SKM-1 treated with dmso at 0.1 percent for 144 hours (cell line): ENCODE measurements at regions not wholly inside any gene's neighbourhood (a gene's known extent, or its start where the extent isn't known, plus 50 kb on each side); places are given as distances from the start of the nearest gene placed in this dataset.

Source experiments
- DNase-seq: peaks from one replicate; lab custom pipeline; 2025; ENCODE audit not compliant: unreplicated experiment; lab: John Stamatoyannopoulos, UW

DNA sequence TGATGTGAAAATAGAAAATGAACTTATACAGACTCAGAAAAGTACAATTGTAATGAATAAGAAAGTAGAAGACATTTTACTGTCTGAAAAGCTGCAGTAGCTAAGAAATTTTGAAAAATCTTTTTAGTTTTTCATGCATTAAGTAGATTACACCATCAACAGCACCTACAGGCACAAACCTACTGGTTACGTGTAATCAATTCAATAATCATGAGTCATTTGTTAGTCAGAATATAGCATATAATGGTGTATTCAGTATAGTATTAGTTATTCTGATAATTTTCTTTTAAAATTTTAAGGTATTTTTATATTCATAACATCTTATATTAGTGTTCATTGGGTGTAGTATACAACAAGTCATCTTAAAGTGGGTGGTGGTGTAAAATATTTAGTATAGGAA lies 550.5 kb upstream of the GBE1 start:
- DNase-seq = no peak

DNA sequence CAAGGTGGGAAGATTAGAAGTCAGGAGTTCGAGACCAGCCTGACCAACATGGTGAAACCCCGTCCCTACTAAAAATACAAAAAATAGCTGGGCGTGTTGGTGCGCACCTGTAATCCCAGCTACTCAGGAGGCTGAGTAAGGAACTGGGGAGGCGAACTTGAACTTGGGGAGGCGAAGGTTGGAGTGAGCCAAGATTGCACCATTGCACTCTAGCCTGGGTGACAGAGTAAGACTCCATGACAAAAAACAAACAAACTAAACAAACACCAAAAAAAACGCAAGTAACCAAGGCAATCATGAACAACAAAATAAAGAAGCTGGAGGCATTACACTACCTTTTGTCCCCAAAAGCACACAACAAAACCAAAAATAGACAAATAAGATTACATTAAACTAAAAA lies 547.3 kb upstream of the GBE1 start:
- no peak for DNase-seq

DNA sequence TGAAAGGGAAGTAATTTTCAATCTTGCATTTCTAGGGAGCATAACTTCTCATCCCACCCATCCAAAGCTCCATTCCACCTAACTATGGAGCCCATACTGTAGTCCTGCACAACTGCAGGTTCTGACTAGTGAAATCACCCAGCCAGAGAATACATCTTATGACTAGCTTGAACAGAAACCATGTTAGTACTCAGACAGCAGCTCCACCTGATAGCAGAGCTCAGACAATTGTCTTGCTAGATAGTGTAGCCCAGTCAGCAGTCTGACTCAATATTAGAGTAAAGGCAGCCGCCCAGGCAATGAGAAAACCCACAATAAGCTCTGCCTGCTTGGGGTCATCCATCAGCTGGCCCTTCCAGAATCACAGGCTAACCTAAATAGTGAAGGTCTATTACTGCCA lies 544.7 kb upstream of the GBE1 start:
- DNase-seq = no peak

DNA sequence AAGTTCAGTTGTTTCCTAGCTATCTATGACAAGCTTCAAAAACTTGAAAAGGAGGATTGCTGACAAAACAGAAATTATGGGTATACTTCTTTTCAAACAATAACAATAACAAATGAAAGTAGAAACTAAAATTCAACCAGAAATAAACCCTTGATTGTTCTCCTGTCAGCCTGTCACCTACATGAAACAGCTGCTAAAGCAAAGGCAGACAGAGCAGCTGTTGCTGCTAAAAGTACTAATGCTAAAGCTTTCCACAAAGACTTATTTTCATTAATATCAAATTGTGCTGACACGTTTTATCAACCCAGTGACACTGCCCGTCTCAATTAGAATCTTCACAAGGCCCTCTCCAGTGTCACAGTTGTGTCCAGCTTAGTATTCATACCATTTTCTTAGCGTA lies 533.2 kb upstream of the GBE1 start:
- no peak for DNase-seq

DNA sequence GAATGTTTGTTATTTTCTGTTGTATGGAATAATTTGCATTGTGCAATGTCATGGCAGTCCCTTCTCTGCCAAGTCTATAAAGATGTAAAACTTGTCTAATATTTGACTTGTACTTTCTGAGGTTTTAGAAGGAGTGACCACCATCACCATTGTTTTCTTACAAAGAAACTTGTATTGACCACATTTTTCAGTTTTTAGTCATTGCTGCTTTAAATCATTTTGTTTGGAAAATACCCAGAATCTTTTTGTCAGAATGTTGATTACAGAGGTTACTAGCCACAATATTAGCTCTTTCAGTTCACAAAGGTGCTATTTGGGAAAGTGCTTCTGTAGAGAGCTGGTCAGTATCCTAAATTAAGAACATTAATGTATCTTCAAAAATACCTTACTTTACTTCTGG lies 532.4 kb upstream of the GBE1 start:
- no peak for DNase-seq

DNA sequence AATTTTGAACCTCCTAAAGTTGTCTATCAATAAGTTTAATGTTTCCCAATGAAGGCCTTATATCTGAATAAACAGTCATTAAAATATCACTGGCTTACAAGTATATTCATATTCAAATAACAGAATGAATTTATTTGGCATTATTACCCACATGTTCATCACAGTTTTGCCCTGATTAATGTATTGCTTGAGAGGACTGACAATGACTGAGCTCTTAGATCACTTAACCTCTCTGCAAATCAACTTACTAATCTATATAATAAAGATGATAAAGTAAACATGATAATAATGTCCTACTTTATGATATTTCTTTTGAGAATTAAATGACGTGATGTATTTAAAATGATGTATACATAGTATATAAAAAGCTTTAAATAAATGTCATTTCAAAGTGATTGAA lies 532.0 kb upstream of the GBE1 start:
- DNase-seq = no peak

DNA sequence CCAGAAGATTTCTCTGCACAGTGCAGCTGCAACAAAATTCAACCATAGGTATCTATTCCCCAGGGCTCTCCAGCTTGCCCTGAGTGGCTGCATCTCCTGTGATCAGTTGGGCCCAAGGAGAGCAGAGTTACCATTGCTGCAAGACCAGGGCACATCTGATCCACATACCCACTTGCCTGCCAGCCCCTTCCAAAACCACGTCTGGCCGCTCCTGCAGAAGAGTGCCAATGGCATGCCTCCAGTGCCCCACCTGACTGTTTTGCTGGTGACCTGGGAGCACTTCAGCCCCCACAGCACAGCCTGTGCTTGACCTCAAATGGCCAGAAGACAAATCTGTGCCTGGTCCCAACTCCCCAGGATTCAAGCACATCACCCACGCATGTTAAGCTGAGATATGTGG lies 526.1 kb upstream of the GBE1 start:
- DNase-seq = no peak

DNA sequence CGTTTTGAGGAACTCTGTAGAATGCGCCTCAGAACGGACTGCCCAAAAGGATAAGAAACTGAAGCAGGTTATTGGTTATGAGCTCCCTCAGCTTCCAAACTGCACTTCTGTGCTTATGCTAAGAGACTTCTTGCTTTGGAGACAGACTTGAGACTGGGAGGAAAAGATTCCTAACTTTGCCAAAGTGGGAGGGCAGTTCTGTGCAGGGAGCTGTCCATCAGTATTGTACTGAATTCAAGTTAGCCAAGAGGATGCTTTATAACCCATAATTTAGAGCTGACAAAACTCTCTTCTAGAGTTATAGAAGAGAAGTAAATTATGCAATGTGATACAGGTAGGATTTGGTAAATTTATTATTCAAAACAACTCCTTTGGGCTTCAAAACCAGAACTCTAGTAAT lies 519.8 kb upstream of the GBE1 start:
- no peak for DNase-seq

DNA sequence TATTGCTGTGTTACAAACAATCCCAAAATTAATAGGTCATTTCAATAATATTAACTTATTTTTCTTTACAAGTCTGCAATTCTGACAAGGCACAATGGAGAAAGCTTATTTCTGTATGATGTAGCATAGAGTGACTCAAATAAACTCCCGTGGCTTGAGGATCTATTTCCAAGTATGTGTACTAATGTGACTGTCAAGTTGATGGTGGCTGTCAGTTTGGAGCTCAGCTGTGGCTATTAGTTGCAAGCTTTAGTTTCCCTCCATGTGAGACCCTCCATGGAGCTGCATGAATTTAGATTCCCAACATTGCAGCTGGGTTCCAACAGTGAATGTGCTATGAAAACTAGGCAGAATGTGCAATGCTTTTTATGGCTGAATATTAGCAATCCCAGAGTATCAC lies 515.5 kb upstream of the GBE1 start:
- no peak for DNase-seq

DNA sequence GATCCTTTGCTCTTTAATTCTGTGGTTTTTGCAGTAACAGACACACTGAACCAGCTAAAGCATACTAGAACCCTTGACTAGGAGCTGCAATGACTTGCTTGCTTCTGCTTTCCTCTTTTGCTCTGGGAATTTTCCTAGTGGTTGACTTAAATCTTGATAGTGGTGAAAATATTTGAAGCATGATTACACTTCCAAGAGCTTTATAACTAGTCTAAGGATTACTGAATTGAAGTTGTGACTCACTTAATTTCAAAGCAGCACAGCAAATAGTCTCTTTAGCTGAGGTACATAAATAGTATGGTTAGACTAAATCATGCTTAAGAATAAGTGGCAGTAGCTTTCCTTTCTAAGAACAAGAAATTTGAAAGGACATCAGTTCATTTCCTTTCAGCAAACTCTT lies 513.5 kb upstream of the GBE1 start:
- DNase-seq = no peak

DNA sequence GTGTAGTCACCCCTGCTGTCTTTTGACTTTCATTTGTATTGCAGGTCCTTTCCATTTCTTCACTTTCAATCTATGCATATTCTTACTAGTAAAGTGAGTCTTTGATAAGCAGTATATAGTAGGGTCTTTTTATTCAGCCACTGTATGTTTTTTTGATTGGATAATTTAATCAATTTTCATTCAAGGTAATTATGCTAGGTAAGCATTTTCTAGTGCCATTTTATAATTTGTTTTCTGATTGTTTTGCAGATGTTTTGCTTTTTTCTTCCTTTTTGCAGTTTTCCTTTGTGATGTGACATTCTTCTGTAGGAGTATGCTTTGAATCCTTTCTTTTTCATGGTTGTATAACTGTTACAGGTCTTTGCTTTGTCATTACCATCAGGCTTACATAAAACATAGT lies 504.3 kb upstream of the GBE1 start:
- no peak for DNase-seq

DNA sequence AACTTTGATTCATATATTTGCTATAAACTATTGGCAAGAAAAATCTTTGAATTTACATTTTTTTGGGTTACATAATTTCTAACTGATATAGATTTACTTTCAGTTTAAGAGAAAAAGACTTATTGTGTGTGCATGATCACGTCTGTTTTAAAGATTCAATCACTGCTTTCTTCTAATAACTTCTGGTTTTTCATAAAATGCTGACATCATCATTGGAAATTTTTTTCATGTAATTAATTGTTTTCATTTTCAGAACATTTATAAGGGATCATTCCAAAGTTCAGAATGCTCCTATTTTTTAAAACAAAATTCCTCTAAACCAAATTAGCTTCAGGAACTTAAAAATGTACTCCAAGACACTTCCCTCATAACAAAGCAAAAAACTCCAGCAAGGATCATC lies 500.7 kb upstream of the GBE1 start:
- no peak for DNase-seq

DNA sequence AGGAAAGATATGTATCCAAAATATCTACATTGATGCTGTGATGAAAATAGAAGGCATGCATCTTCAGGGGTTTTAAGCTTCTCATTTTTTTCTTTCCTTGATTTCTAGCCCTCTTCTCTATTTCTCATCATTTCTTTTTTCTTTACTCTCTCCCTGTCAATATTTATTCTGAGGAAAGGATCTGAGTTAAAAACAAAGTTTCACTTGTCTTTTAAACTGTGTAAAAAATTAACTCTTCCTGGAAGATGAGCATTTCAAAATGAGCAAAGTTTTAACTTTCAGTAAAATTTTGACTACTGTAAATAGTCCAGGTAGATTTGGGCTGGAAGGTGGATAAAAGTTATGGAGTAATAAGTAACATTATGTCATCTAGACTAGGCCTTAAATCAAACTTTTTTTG lies 500.2 kb upstream of the GBE1 start:
- no peak for DNase-seq

DNA sequence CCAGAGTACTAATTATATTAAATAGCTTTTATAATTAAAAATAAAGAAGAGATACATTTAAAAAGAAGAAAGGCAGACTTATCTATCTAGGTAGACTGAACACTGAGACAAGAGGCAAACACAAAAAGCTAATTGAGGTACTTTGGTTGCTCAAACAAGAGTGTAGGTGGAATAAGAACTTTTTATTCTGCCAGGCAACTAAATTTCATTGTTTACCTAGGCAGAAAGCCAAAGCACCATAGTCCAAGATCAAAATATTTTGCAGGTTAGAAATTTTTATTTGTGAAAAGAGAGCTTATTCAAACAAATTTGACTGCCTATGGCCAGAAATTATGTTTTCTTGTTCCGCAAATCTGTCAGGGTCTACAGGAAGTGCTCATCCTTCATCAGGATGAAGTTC lies 499.6 kb upstream of the GBE1 start:
- DNase-seq = no peak

DNA sequence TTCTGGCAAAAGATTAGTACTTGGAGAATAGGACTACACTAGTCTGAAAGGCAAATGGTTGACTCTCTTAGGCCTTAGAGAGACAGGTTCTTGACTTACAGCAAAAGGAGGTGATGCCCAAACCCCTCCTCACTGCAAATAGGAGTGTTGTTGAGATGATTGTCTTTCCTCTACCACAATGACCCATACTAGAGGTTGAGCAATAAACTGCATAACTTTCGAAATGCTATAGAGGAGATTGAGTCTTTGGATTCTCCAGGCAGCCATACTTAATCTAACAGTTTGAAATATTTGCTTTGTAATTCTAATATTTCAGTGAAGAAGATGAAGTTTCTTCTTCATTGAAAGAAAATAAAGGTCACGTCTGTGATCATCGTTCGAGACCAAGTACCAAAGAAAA lies 498.5 kb upstream of the GBE1 start:
- no peak for DNase-seq

DNA sequence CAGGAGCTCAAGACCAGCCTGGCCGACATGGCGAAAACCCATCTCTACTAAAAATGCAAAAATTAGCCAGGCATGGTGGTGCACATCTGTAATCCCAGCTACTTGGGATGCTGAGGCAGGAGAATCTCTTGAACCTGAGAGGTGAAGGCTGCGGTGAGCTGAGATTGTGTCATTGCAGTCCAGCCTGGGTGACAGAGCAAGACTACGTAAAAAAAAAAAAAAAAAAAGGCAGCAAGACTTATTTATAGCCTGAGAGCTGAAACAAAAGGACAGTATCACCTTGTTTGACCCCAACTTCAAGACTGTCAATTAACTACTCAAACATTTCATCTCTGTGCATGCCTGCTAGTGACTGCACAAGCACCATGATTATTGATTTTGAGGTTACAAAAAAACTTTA lies 478.9 kb upstream of the GBE1 start:
- no peak for DNase-seq

DNA sequence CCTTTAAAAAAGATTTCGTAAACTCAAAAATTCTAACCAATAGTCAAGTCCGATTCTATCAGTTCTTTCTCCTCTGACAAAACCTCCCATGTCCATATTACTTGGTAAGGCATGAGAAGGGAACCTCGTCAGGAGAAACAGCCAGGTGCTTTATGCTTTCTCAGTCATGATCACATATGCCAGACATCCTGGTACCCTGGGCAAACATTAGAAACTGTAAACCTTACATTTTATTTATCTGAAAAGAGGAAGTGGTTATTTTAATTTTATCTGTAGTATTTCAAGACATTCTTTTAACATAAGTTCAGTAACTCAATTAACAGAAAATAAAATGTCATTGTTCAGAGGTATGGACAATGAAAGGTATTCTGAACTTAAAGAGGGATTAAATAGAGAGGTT lies 474.8 kb upstream of the GBE1 start:
- DNase-seq = no peak

DNA sequence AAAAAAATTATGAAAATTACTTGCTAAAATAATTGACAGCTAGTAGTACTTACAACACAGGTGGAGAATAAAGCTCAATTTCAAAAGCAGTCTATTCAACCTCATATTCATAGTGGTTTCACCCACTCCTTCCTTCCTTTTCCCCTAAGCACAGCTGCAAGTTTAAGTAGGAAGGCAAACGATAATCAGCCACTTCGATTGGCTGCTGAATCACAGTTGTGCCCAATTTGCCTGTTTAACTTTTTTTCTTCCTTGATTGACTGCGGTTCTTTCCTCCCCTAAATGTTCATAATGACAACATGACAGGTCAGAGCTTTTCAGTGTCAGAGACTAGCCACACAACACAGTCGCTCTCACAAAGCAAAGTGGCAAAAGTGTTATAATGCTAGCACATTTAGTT lies 468.0 kb upstream of the GBE1 start:
- no peak for DNase-seq

DNA sequence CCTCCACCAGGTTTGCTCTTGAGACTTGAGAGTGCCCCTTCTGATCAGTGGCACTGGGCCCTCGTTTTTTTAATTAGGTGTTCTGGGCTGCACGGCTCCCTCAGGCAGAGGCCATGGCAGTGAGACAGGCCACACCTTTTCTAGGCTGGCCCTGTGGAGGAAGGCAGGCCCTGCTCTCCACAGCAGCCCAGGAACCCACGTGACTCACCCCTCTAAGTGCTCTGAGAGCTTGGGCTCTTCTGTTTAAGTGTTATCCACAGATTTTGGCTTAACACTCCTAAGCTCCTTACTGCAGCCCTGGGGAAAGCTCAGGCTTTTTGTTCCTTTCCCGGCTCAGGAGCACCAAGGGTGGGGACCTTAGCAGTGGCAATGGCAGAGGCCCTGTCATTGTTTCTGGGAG lies 463.2 kb upstream of the GBE1 start:
- no peak for DNase-seq

DNA sequence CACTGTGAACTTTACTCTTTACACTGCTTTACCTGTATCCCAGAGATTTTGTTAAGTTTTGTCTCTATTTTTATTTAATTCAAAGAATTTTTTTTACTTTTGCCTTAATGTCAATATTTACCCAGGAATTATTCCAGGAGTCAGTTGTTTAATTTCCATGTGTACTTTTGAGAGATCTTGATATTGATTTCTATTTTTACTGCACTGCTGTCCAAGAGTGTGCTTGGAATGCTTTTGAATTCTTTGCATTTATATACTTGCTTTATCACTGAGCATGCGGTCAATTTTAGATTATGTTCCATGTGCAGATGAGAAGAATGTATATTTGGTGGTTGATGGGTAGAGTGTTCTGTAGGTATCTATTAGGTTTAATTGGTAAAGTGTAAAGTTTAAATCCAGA lies 461.0 kb upstream of the GBE1 start:
- DNase-seq = no peak

DNA sequence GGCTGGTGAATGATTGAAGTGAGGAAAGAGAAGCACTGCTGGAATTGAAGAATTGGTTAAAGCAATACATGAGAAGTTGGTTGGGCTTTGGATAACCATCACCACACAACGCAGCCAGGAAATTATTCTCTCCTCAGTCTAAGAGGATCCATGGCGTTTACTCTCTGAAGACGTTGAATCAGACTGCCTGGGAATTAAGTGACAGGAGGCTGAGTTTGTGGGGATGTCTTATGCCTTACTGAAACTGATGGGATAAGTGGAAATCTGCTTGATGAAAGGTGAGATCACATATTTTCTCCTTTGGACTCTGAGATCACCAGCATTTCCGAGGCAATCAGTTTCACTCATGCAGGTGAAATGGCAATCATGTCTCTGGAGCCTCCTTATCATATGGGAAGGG lies 456.1 kb upstream of the GBE1 start:
- DNase-seq = no peak

DNA sequence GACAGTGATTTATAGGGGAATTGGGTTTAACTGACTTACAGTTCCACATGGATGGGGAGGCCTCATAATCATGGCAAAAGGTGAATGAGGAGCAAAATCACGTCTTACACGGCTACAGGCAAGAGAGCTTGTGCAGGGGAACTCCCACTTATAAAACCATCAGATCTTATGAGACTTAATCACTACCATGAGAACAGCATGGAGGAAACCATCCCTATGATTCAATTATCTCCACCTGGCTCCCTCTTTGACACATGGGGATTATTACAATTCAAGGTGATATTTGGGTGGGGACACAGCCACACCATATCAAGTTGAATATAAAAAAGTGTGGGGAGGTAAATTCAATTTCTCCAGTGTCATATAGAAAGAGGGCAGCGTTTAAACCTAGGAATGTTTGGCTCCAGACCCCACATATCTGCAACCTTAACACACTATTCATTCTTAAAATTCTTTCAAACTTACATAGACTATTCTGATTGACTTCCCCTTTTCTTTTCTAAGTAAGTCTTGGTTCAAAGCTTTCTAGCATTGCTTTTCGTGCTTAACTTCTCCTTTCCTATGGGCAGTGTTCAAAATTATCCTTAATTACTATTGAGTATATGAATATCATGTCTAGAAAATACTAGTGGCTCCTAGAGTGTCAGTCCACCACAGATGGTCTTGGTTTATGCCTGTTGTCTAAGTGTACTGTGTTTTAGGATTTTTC lies 446.7 kb upstream of the GBE1 start:
- peak; percentile 25 for DNase-seq

DNA sequence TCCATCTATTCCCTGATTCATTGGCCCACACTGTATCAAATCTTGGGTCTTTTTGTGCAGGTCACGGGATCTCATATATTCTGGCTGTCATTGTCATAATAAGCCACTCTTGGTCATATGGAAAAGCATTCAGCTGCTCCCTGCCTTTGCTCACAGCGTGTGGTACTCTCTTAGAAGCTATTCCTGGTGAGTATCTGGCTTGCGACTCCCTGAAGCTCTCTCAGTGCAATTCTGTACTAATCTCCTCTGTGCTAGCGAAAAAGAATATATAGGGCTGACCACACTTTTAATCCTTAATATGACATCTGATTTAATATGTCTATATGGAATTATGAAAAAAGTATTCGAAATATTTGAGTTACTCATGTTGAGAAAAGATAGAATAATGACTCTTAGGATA lies 440.8 kb upstream of the GBE1 start:
- DNase-seq = no peak

DNA sequence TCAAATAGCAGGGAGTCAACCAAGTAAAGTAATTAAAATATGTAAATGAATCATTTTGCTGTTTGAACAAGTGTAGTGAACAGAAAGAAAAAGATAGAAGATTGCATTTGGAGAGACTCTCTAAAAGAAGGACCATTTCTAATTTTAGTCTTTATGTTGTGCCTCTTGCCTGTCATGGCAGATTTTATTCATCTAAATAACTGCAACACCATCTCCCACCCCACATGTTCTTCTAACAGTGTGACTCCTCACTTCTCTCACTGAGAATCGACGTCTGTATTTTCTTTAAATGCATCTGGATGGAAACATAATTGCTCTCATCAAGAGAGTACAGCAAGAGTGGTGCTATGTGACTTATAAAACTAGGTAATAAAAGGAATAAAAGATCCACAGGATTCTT lies 439.9 kb upstream of the GBE1 start:
- no peak for DNase-seq
